Heart left ventricle (tissue), 16 donors: ENCODE measurements at regions not wholly inside any gene's neighbourhood (a gene's known extent, or its start where the extent isn't known, plus 50 kb on each side); places are given as distances from the start of the nearest gene placed in this dataset.
A peak's percentile ranks its signal among the peaks of the same experiment; 100 is the strongest.
"Not testable (repeated sequence)": the region's sequence is repeated elsewhere in the genome, so short reads cannot be mapped to it uniquely, and the experiment has no call there.

Experiments used
- ATAC-seq, 4 donors: fragments of 200-7000 bp; cut with Tn5 transposase; one replicate each; pipeline ENCODE4 v1.9.1; 2020 to 2022; ENCODE audit warnings: moderate library complexity in 4 of 4, mild to moderate bottlenecking in 3 of 4, moderate number of reproducible peaks in 1 of 4
- DNase-seq, 5 donors: peaks; one replicate each; pipeline ENCODE4 v3.0.0-alpha.2; 2020
- H3K27ac ChIP-seq, 12 donors: fragments of 200-600 bp; sonication (generic) in 4 of 12; one replicate each; pipeline versions ENCODE4 v1.5.0 to v1.8.0; 2016 to 2022; ENCODE audit warnings: mild to moderate bottlenecking in 2 of 12
- H3K27me3 ChIP-seq, 9 donors: fragments of 200-600 bp; sonication (generic) in 2 of 9; one replicate each; pipeline versions ENCODE4 v1.5.1 to v1.8.0; 2016 to 2022; ENCODE audit warnings: mild to moderate bottlenecking in 3 of 9
- H3K36me3 ChIP-seq, 9 donors: fragments of 200-600 bp; sonication (generic) in 2 of 9; one replicate each; pipeline versions ENCODE4 v1.5.0 to v1.8.0; 2018 to 2022; ENCODE audit warnings: mild to moderate bottlenecking in 2 of 9
- H3K4me1 ChIP-seq, 12 donors: fragments of 200-600 bp; sonication (generic) in 4 of 12; one replicate each; pipeline versions ENCODE4 v1.5.0 to v1.8.0; 2016 to 2022; ENCODE audit warnings: mild to moderate bottlenecking in 3 of 12
- H3K4me3 ChIP-seq, 12 donors: fragments of 200-600 bp; sonication (generic) in 4 of 12; one replicate each; pipeline versions ENCODE4 v1.5.0 to v1.8.0; 2017 to 2022; ENCODE audit warnings: mild to moderate bottlenecking in 9 of 12, moderate library complexity in 4 of 12
- H3K9me3 ChIP-seq, 12 donors: fragments of 200-600 bp; sonication (generic) in 4 of 12; one replicate each; pipeline versions ENCODE4 v1.5.0 to v1.8.0; 2016 to 2022; ENCODE audit warnings: mild to moderate bottlenecking in 1 of 12
- POLR2A ChIP-seq, 2 donors: fragments of 450-650 bp; IDR thresholded peaks; one replicate each; pipeline ENCODE4 v1.6.1; 2017; ENCODE audit warnings: antibody characterized with exemption in 2 of 2, mild to moderate bottlenecking in 2 of 2, moderate library complexity in 2 of 2
- WGBS, 4 donors: extraction: QIAGEN DNeasy Blood & Tissue Kit in 2 of 4; methylation state at CpG; one replicate each; pipeline versions ENCODE4 v1.1.5 to v1.1.7; 2013 to 2018; 5-methylcytosine and 5-hydroxymethylcytosine counted together
- intact Hi-C, 10 donors: fragments of 100-400 bp; cut with DNase I; formaldehyde crosslinking; loops; one replicate each; pipeline versions ENCODE4 v1.11.1 to v1.14.2; 2022
- TF ChIP-seq, protein P1 (sequence below), 12 donors: fragments of 200-600 bp; sonication (generic) in 4 of 12; IDR thresholded peaks; one replicate each; pipeline versions ENCODE4 v1.5.0 to v1.8.0; 2018 to 2022; ENCODE audit warnings: antibody characterized with exemption in 12 of 12, mild to moderate bottlenecking in 5 of 12
- donor health status: ischemic (EF 13 %, LVEDD 7.1; RV severe dilation, severe dysfunction).
- donor health status: healthy with polysubstance abuse.
- donor health status: DM: no; HTN: yes; CAD: no.
- donor health status: DM: no; HTN: no; CAD: no.
- donor health status: ischemic (EF 25% LVEDD 6.9; RV normal size, moderate dysfunction).
- donor health status: ischemic (EF 25% LVEDD 5.7; RV mildly dilated, moderate dysfunction).
- donor health status: healthy.
- donor health status: DM: yes; HTN: yes; CAD: no.
- donor health status: ischemic (EF 35%, LVEDD 5.7; RV mildly dilated, moderate dysfunction).
- donor health status: nonischemic (EF 11% LVEDD 7.7; RV severe dilation, severe dysfunction).
- donor health status: DM: yes; HTN: yes; CAD: no.
- donor health status: PGD.
- donor health status: ischemic (EF 29% LVEDD 5.4; RV normal size, mild dysfunction).
- donor health status: nonischemic (EF 23%, LVEDD 6.1; RV moderate dilation, normal function).

DNA sequence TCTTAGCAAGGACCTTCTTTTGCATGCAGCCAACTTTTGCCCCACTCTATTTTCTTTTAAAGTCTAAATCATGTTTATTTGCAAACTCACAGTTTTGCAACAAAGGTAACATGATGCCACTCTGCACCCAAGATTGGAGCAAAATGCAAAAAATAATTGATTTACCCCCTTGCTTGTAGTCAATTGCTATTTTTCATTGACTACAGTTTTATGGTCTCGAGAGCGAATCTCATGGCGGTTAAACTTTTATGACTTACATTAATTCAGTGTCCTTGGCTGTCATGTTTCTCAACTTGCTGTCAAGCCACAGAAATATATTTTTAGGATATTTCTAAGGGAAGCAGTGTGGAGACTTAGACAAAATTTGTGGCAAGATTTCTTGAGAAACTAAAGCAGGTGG, 110.0 kb upstream of the JCAD start:
- H3K27me3 ChIP-seq = peaks cover 0 to 3% (median 0%) of the 10 kb centered on the region in 9 donors
- H3K4me3 ChIP-seq = no peak overlapping the region
- H3K9me3 ChIP-seq = no peaks in the 10 kb centered on the region
- 98 to 99% (median 98%) methylated on average over 3 of the region's 3 CpGs for WGBS, 4 donors
- intact Hi-C loops = loop anchor here in 1 of 10 donors (10.0 kb wide), 1 partner anchor 85 kb away; no protein-coding TSS in a partner anchor
- DNase-seq (no peak), ATAC-seq (no peak)
- no peaks in the 10 kb centered on the region for H3K36me3 ChIP-seq
- TF ChIP-seq, protein P1, sequence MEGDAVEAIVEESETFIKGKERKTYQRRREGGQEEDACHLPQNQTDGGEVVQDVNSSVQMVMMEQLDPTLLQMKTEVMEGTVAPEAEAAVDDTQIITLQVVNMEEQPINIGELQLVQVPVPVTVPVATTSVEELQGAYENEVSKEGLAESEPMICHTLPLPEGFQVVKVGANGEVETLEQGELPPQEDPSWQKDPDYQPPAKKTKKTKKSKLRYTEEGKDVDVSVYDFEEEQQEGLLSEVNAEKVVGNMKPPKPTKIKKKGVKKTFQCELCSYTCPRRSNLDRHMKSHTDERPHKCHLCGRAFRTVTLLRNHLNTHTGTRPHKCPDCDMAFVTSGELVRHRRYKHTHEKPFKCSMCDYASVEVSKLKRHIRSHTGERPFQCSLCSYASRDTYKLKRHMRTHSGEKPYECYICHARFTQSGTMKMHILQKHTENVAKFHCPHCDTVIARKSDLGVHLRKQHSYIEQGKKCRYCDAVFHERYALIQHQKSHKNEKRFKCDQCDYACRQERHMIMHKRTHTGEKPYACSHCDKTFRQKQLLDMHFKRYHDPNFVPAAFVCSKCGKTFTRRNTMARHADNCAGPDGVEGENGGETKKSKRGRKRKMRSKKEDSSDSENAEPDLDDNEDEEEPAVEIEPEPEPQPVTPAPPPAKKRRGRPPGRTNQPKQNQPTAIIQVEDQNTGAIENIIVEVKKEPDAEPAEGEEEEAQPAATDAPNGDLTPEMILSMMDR (IDR thresholded peaks at IDR 0.05) = no peak
- no peak for TF ChIP-seq POLR2A (IDR thresholded peaks at IDR 0.05)
- no peaks in the 10 kb centered on the region for H3K4me1 ChIP-seq
- H3K27ac ChIP-seq = no peak overlapping the region

DNA sequence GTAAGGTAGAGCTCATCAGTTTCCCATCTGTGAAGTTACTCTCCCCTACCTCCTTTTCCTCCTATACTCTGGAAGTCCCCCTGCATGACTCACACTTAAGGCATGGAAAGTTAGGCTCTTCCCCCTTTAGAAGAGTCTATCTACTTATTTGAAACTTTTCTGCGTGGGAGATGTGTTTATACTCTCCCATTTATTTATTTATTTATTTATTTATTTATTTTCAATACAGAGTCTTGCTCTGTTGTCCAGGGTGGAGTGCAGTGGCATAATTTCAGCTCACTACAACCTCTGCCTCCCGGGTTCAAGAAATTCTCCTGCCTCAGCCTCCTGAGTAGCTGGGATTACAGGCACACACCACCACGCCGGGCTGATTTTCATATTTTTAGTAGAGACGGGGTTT, 107.5 kb upstream of the JCAD start:
- Histone ChIP-seq H3K4me3 (no peak overlapping the region), H3K27me3 (peaks cover 0 to 3% (median 0%) of the 10 kb centered on the region in 9 donors), H3K27ac (no peak overlapping the region), H3K4me1 (no peaks in the 10 kb centered on the region), H3K36me3 (no peaks in the 10 kb centered on the region), H3K9me3 (no peaks in the 10 kb centered on the region)
- intact Hi-C loops = loop anchor here in 1 of 10 donors (10.0 kb wide), 1 partner anchor 82 kb away; no protein-coding TSS in a partner anchor
- TF ChIP-seq, protein P1 (IDR thresholded peaks at IDR 0.05) = no peak
- TF ChIP-seq POLR2A (IDR thresholded peaks at IDR 0.05) = no peak
- 93 to 96% (median 93%) methylated on average over 5 of the region's 5 CpGs for WGBS, 4 donors
- DNase-seq = no peak
- ATAC-seq = no peak

DNA sequence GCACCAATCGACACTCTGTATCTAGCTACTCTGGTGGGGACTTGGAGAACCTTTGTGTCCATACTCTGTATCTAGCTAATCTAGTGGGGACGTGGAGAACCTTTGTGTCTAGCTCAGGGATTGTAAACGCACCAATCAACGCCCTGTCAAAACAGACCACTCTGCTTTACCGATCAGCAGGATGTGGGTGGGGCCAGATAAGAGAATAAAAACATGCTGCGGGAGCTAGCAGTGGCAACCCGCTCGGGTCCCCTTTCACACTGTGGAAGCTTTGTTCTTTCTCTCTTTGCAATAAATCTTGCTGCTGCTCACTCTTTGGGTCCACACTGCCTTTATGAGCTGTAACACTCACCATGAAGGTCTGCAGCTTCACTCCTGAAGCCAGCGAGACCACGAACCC, 104.0 kb upstream of the JCAD start:
- not testable (repeated sequence) for DNase-seq, H3K4me1 ChIP-seq, H3K4me3 ChIP-seq, H3K36me3 ChIP-seq, H3K27ac ChIP-seq, H3K9me3 ChIP-seq, ATAC-seq, H3K27me3 ChIP-seq
- intact Hi-C loops = loop anchor here in 1 of 10 donors (10.0 kb wide), 1 partner anchor 79 kb away; no protein-coding TSS in a partner anchor
- 53 to 68% (median 63%) methylated on average over 8 to 10 of the region's 10 CpGs for WGBS, 4 donors

DNA sequence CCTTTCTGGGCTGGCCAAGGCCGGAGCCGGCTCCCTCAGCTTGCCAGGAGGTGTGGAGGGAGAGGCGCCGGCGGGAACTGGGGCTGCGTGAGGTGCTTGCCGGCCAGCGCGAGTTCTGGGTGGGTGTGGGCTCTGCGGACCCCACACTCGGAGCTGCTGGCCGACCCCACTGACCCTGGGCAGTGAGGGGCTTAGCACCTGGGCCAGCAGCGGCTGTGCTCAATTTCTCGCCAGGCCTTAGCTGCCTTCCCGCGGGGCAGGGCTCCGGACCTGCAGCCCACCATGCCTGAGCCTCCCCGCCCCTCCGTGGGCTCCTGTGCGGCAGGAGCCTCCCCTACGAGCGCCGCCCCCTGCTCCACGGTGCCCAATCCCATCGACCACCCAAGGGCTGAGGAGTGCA, 103.4 kb upstream of the JCAD start:
- H3K9me3 ChIP-seq, ATAC-seq, H3K27ac ChIP-seq, H3K4me1 ChIP-seq, H3K27me3 ChIP-seq, H3K36me3 ChIP-seq, DNase-seq, H3K4me3 ChIP-seq: not testable (repeated sequence)
- intact Hi-C loops = loop anchor here in 1 of 10 donors (10.0 kb wide), 1 partner anchor 78 kb away; no protein-coding TSS in a partner anchor
- WGBS, 4 donors = 97 to 100% (median 97%) methylated on average over 3 to 25 of the region's 25 CpGs

DNA sequence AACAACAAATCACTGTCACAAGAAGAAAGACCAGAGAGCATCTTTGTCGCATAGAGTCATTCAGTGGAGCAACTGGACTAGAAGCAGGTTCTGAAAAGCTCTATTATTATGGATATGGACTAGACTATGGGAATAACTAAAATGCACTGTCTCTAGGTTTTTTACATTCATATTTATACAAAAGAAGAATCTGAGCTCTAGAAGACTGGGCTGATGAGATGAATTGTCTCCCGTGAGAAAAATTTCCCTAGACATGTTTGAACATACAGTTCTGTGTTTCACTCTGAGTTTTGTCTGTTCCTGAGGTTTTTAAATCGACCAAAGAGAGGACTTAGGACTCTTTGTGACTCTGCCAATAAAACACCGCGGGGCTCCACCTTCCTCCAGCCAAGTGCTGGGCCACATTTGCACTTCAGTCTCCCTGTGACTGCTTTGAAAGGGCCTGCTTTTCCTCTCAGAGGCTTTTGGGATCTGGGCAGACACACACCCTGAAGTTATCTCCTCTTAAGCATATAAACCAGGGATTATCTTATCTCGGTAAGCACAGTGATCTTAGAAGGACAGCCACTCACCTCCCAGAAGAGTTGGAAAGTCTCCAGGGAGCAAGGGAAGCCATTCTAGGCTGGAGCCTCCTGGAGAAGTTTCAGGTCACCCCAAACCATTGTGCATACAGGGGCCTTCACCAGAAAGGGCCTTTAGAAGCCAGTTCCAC, 101.0 kb upstream of the JCAD start:
- peak overlapping the region in 1 of 12 donors; percentile 31 for H3K27ac ChIP-seq
- intact Hi-C loops = loop anchor here in 1 of 10 donors (10.0 kb wide), 1 partner anchor 76 kb away; no protein-coding TSS in a partner anchor
- no peaks in the 10 kb centered on the region for H3K36me3 ChIP-seq
- H3K4me1 ChIP-seq = peaks cover 0 to 5% (median 0%) of the 10 kb centered on the region in 12 donors
- no peaks in the 10 kb centered on the region for H3K27me3 ChIP-seq
- TF ChIP-seq, protein P1 (IDR thresholded peaks at IDR 0.05) = no peak
- no peak for TF ChIP-seq POLR2A (IDR thresholded peaks at IDR 0.05)
- no peak for ATAC-seq
- DNase-seq = no peak
- no peak overlapping the region for H3K4me3 ChIP-seq
- no peaks in the 10 kb centered on the region for H3K9me3 ChIP-seq
- WGBS, 4 donors = 32 to 38% (median 36%) methylated on average over 6 of the region's 6 CpGs

DNA sequence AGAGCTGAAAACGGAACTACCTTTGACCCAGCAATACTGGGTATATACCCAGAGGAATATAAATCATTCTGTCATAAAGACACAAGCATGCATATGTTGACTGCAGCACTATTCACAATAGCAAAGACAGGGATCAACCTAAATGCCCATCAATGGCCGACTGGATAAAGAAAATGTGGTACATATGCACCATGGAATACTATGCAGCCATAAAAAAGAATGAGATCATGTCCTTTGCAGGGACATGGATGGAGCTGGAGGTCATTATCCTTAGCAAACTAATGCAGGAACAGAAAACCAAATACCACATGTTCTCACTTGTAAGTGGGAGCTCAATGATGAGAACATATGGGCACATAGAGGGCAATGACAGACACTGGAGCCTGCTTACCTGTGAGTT, 100.2 kb upstream of the JCAD start:
- ATAC-seq, H3K4me3 ChIP-seq, H3K27ac ChIP-seq, H3K27me3 ChIP-seq, DNase-seq, H3K9me3 ChIP-seq, H3K4me1 ChIP-seq, H3K36me3 ChIP-seq: not testable (repeated sequence)
- 96 to 100% (median 97%) methylated on average over 2 of the region's 2 CpGs for WGBS, 4 donors
- intact Hi-C loops = loop anchor here in 1 of 10 donors (10.0 kb wide), 1 partner anchor 75 kb away; no protein-coding TSS in a partner anchor
